ENCODE measurements at regions not wholly inside any gene's neighbourhood (a gene's known extent, or its start where the extent isn't known, plus 50 kb on each side); places are given as distances from the start of the nearest gene placed in this dataset.

- TF ChIP-seq CTCF (IDR thresholded peaks at IDR 0.05; ENCODE audit: control insufficient read depth, insufficient read depth, low read depth, low read length, missing control alignments): no peak
- DNase-seq (ENCODE audit: low read depth): no peak
- H3K4me3 ChIP-seq (ENCODE audit: control insufficient read depth, low read depth, low read length): no peak overlapping the region
These were observed 106.4 kb upstream of the GPR26 start for GRCh38 chr10:123559823-123560092.

- TF ChIP-seq CTCF (IDR thresholded peaks at IDR 0.05; ENCODE audit: control insufficient read depth, insufficient read depth, low read depth, low read length, missing control alignments): no peak
- no peak for DNase-seq (ENCODE audit: low read depth)
- H3K4me3 ChIP-seq (ENCODE audit: control insufficient read depth, low read depth, low read length): no peak overlapping the region
These were observed 105.6 kb upstream of the GPR26 start for GRCh38 chr10:123560301-123561140.

DNA sequence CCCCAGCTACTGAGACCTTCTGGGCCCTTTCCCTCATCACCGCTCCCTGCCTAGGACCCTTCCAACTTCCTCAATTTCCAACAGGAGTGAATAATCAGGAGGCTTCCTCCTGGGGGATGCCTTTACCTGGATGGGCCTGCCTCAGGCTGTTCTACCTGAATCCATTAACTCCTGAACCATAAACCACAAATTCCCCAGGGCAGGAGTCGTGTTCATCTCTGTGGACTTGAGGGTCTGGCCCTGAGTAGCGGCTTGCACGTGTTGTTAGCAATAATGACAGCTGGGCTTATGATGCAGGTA is 105.1 kb upstream of the GPR26 start:
- DNase-seq (ENCODE audit: low read depth): no peak
- H3K4me3 ChIP-seq (ENCODE audit: control insufficient read depth, low read depth, low read length): no peak overlapping the region
- no peak for TF ChIP-seq CTCF (IDR thresholded peaks at IDR 0.05; ENCODE audit: control insufficient read depth, insufficient read depth, low read depth, low read length, missing control alignments)

GRCh38 chr10:123562387-123562786 is 103.8 kb upstream of the GPR26 start:
- no peak for TF ChIP-seq CTCF (IDR thresholded peaks at IDR 0.05; ENCODE audit: control insufficient read depth, insufficient read depth, low read depth, low read length, missing control alignments)
- H3K4me3 ChIP-seq (ENCODE audit: control insufficient read depth, low read depth, low read length): no peak overlapping the region
- no peak for DNase-seq (ENCODE audit: low read depth)

- no peak for DNase-seq (ENCODE audit: low read depth)
- no peak overlapping the region for H3K4me3 ChIP-seq (ENCODE audit: control insufficient read depth, low read depth, low read length)
- no peak for TF ChIP-seq CTCF (IDR thresholded peaks at IDR 0.05; ENCODE audit: control insufficient read depth, insufficient read depth, low read depth, low read length, missing control alignments)
These were observed 103.2 kb upstream of the GPR26 start for GRCh38 chr10:123562811-123563580.

- H3K4me3 ChIP-seq (ENCODE audit: control insufficient read depth, low read depth, low read length): no peak overlapping the region
- no peak for DNase-seq (ENCODE audit: low read depth)
- no peak for TF ChIP-seq CTCF (IDR thresholded peaks at IDR 0.05; ENCODE audit: control insufficient read depth, insufficient read depth, low read depth, low read length, missing control alignments)
These were observed 102.6 kb upstream of the GPR26 start for GRCh38 chr10:123563581-123563855.
